ENCODE measurements at regions not wholly inside any gene's neighbourhood (a gene's known extent, or its start where the extent isn't known, plus 50 kb on each side); places are given as distances from the start of the nearest gene placed in this dataset.
"Not testable (repeated sequence)": the region's sequence is repeated elsewhere in the genome, so short reads cannot be mapped to it uniquely, and the experiment has no call there.

DNA sequence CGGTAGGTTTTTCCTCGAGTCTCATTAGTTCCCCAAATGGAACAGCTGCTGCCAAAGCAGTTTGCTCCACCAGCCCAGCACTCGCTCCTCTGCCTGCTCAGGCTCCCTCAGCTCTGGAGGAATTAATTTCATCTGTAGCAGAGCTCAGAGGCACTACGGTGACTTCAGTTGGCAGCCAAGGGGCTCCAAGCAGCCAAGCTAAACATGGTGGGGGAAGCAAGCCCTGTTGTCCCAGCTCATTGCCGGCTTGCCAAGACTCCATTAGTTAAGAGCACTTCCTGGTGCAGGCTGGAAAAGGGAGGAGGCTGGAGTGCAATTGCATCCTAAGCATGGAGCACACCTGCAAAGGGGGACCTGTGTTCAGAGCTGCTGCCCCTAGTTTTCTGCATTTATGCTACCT, 78.7 kb upstream of the GPRC5B start:
- Histone ChIP-seq H3K4me1 (ENCODE audit: insufficient read depth, insufficient read length) (peaks cover 3% of the 10 kb centered on the region), H3K4me3 (ENCODE audit: insufficient read length, low read depth) (no peak overlapping the region), H3K36me3 (ENCODE audit: insufficient read depth, insufficient read length, low read length) (no peaks in the 10 kb centered on the region), H3K27me3 (ENCODE audit: insufficient read depth, insufficient read length) (no peaks in the 10 kb centered on the region), H3K9me3 (ENCODE audit: insufficient read depth, low read length) (peaks cover 6% of the 10 kb centered on the region; the same call in 1 of the 2 replicates), H3K9ac (ENCODE audit: insufficient read length, low read depth) (no peak overlapping the region)
- TF ChIP-seq YY1 (IDR thresholded peaks at IDR 0.05; ENCODE audit: insufficient read depth, insufficient read length) (no peak), SUZ12 (IDR thresholded peaks at IDR 0.05; ENCODE audit: extremely low read depth, insufficient read depth, insufficient read length) (no peak), ZNF274 (IDR thresholded peaks at IDR 0.05; ENCODE audit: low read depth, low read length) (no peak)
- DNase-seq (ENCODE audit: low read depth, low spot score), result no peak

DNA sequence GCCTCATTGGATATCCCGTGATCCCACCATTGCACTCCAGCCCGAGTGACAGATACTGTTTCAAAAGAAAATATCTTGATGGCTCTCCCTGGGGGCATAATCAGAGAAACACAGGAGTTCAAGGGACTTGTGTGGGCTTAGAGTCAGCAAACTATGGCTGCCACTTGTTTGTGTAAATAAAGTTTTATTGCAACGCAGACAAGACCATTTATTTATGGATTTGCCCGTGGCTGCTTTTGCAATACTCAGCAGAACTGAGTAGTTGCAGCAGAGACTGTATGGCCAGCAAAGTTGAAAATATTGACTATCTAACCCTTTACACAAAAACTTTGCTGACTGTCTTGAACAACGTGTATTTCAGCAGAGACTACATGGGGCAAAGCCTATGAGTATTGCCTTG, 75.5 kb upstream of the GPRC5B start:
- H3K9me3 ChIP-seq (ENCODE audit: insufficient read depth, low read length), result no peaks in the 10 kb centered on the region
- no peak for DNase-seq (ENCODE audit: low read depth, low spot score)
- peaks cover 3% of the 10 kb centered on the region for H3K4me1 ChIP-seq (ENCODE audit: insufficient read depth, insufficient read length)
- H3K27me3 ChIP-seq (ENCODE audit: insufficient read depth, insufficient read length), result no peaks in the 10 kb centered on the region
- TF ChIP-seq YY1 (IDR thresholded peaks at IDR 0.05; ENCODE audit: insufficient read depth, insufficient read length) (no peak), SUZ12 (IDR thresholded peaks at IDR 0.05; ENCODE audit: extremely low read depth, insufficient read depth, insufficient read length) (no peak), ZNF274 (IDR thresholded peaks at IDR 0.05; ENCODE audit: low read depth, low read length) (no peak)
- H3K4me3 ChIP-seq (ENCODE audit: insufficient read length, low read depth), result no peak overlapping the region
- H3K9ac ChIP-seq (ENCODE audit: insufficient read length, low read depth), result no peak overlapping the region
- H3K36me3 ChIP-seq (ENCODE audit: insufficient read depth, insufficient read length, low read length), result no peaks in the 10 kb centered on the region

DNA sequence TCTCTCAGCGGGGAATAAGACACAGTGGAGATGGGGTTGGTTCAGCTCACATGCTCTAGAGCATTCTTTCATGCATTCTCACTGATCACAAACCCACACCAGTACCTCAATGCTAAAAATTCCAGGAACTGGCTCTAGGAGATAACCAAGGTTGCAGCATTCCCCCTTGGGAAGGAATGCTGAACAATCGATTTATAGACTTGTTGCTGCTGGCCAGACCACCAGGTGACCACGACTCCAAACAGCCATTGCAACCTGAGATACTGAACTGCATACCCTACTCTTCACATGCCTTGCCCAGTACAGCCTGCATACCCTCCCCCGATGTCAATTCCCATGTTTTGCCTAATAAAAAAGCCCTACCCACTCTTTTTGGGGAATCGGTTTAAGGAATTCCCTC, 75.1 kb upstream of the GPRC5B start:
- Histone ChIP-seq H3K4me3 (ENCODE audit: insufficient read length, low read depth) (no peak overlapping the region), H3K4me1 (ENCODE audit: insufficient read depth, insufficient read length) (peaks cover 3% of the 10 kb centered on the region), H3K9ac (ENCODE audit: insufficient read length, low read depth) (no peak overlapping the region), H3K9me3 (ENCODE audit: insufficient read depth, low read length) (no peaks in the 10 kb centered on the region), H3K36me3 (ENCODE audit: insufficient read depth, insufficient read length, low read length) (no peaks in the 10 kb centered on the region), H3K27me3 (ENCODE audit: insufficient read depth, insufficient read length) (no peaks in the 10 kb centered on the region)
- TF ChIP-seq YY1 (IDR thresholded peaks at IDR 0.05; ENCODE audit: insufficient read depth, insufficient read length) (no peak), SUZ12 (IDR thresholded peaks at IDR 0.05; ENCODE audit: extremely low read depth, insufficient read depth, insufficient read length) (no peak), ZNF274 (IDR thresholded peaks at IDR 0.05; ENCODE audit: low read depth, low read length) (no peak)
- no peak for DNase-seq (ENCODE audit: low read depth, low spot score)

DNA sequence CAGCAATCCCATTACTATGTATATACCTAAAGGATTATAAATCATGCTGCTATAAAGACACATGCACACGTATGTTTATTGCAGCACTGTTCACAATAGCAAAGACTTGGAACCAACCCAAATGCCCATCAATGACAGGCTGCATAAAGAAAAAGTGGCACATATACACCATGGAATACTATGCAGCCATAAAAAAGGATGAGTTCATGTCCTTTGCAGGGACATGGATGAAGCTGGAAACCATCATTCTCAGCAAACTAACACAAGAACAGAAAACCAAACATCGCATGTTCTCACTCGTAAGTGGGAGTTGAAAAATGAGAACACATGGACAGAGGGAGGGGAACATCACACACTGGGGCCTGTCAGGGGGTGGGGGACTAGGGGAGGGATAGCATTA, 71.2 kb upstream of the GPRC5B start:
- H3K9me3 ChIP-seq (ENCODE audit: insufficient read depth, low read length); H3K27me3 ChIP-seq (ENCODE audit: insufficient read depth, insufficient read length); H3K9ac ChIP-seq (ENCODE audit: insufficient read length, low read depth); H3K4me1 ChIP-seq (ENCODE audit: insufficient read depth, insufficient read length); DNase-seq (ENCODE audit: low read depth, low spot score); H3K4me3 ChIP-seq (ENCODE audit: insufficient read length, low read depth); H3K36me3 ChIP-seq (ENCODE audit: insufficient read depth, insufficient read length, low read length): not testable (repeated sequence)

DNA sequence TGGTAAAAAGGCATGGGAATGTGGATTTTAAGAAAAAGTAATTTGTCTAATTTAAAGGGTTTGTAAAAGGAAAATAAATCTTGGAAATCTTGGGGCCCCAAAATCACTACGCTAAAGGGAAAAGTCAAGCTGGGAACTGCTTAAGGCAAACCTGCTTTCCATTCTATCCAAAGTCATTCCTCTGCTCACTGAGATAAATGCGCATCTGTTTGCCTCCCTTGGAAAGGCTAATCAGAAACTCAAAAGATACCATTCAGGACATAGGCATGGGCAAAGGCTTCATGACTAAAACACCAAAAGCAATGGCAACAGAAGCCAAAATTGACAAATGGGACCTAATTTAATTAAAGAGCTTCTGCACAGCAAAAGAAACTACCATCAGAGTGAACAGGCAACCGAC, 70.4 kb upstream of the GPRC5B start:
- peak; percentile 66 for DNase-seq (ENCODE audit: low read depth, low spot score)
- not testable (repeated sequence) for H3K9me3 ChIP-seq (ENCODE audit: insufficient read depth, low read length); H3K27me3 ChIP-seq (ENCODE audit: insufficient read depth, insufficient read length); H3K36me3 ChIP-seq (ENCODE audit: insufficient read depth, insufficient read length, low read length); H3K9ac ChIP-seq (ENCODE audit: insufficient read length, low read depth); H3K4me3 ChIP-seq (ENCODE audit: insufficient read length, low read depth); H3K4me1 ChIP-seq (ENCODE audit: insufficient read depth, insufficient read length)

DNA sequence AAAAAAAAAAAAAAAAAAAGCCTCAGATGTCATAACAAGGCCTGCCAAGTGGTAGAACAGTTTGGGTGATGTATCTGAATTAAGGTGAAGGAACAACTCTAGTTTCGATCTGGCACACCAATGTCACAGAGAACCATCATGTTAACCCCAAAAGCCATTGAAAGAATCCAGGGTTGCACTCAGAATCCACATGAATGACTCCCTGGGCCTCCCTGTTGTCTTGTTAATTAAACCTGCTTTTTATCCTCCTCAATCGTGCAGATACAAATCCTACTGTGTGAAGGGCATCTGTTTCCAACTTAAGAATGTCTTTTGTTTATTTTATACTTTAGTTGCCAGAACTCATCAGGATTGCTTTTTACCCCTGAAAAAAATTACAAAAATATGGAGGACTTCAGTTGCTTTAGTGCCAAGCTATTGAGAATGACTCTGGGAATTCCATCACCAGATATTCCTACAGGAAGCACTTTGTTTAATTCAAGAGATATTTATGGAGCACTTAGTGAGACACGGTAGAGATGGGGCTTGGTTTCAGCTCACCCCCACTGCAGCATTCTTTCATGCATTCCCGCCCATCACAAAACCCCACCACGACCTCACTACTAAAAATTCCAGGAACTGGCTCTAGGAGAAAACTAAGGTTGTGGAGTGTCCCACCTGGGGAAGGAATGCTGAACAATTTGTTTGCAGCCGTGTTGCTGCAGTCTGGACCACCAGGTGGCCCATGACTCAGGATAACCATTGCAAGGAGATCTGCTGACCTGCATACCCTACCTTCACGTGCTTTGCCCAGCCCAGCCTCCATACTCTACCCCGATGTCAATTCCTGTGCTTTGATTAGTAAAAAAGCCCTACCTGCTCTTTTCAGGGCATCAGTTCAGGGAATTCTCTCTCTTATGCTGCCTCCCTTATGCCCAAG, 63.8 kb upstream of the GPRC5B start:
- Histone ChIP-seq H3K9me3 (ENCODE audit: insufficient read depth, low read length) (no peaks in the 10 kb centered on the region), H3K36me3 (ENCODE audit: insufficient read depth, insufficient read length, low read length) (no peaks in the 10 kb centered on the region), H3K4me1 (ENCODE audit: insufficient read depth, insufficient read length) (no peaks in the 10 kb centered on the region), H3K4me3 (ENCODE audit: insufficient read length, low read depth) (no peak overlapping the region), H3K27me3 (ENCODE audit: insufficient read depth, insufficient read length) (no peaks in the 10 kb centered on the region), H3K9ac (ENCODE audit: insufficient read length, low read depth) (no peak overlapping the region)
- peak; percentile 91 for DNase-seq (ENCODE audit: low read depth, low spot score)
- peak; percentile 38 for TF ChIP-seq YY1 (IDR thresholded peaks at IDR 0.05; ENCODE audit: insufficient read depth, insufficient read length)
- no peak for TF ChIP-seq ZNF274 (IDR thresholded peaks at IDR 0.05; ENCODE audit: low read depth, low read length)
- no peak for TF ChIP-seq SUZ12 (IDR thresholded peaks at IDR 0.05; ENCODE audit: extremely low read depth, insufficient read depth, insufficient read length)

DNA sequence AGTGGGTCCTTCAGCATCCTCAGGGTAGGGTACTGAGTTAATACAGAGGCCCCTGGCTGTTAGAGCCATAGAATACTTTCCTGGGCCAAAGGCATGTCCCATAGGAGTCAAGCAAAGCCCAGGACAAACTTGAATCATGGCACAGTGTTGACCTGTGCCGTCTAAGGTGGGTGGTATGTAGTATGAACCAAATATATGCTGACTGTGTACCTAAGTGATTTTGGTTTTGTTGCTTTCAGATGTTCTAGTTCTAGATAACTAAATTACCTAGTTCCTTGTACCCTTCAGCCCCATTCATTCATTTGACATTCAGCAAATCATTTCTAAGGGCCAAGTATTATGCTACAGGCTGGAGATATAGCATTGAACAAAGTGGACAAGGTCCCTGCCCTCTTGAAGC, 61.3 kb upstream of the GPRC5B start:
- TF ChIP-seq ZNF274 (IDR thresholded peaks at IDR 0.05; ENCODE audit: low read depth, low read length), result no peak
- no peak for TF ChIP-seq SUZ12 (IDR thresholded peaks at IDR 0.05; ENCODE audit: extremely low read depth, insufficient read depth, insufficient read length)
- no peak for TF ChIP-seq YY1 (IDR thresholded peaks at IDR 0.05; ENCODE audit: insufficient read depth, insufficient read length)
- Histone ChIP-seq H3K9ac (ENCODE audit: insufficient read length, low read depth) (no peak overlapping the region), H3K4me3 (ENCODE audit: insufficient read length, low read depth) (no peak overlapping the region)

More for the DNA sequence above, 61.3 kb upstream of the GPRC5B start:
- H3K4me1 ChIP-seq (ENCODE audit: insufficient read depth, insufficient read length), result no peaks in the 10 kb centered on the region
- no peaks in the 10 kb centered on the region for H3K36me3 ChIP-seq (ENCODE audit: insufficient read depth, insufficient read length, low read length)
- no peaks in the 10 kb centered on the region for H3K27me3 ChIP-seq (ENCODE audit: insufficient read depth, insufficient read length)
- no peak for DNase-seq (ENCODE audit: low read depth, low spot score)
- no peaks in the 10 kb centered on the region for H3K9me3 ChIP-seq (ENCODE audit: insufficient read depth, low read length)

Data from NT2/D1 (cell line).